ENCODE measurements at regions not wholly inside any gene's neighbourhood (a gene's known extent, or its start where the extent isn't known, plus 50 kb on each side); places are given as distances from the start of the nearest gene placed in this dataset.

DNA sequence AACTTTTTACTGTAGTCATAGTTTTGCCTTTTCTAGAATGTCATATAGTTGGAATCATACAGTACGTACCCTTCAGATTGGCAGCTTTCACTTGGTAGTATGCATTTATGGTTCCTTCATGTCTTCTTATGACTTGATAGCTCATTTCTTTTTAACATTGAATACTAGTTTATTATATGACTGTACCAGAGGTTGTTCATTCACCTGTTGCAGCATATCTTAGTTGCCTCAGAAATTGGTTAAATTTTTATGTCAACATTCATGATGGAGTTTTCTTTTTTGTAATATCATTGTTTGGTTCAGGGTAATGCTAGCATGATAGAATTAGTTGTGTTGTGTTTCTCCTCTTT lies 94.8 kb upstream of the CDK13 start:
- no peak for TF ChIP-seq TAF1 (IDR thresholded peaks at IDR 0.05; ENCODE audit: borderline replicate concordance, insufficient read depth, low read length)
- no peak for TF ChIP-seq POLR2AphosphoS5 (IDR thresholded peaks at IDR 0.05; ENCODE audit: low read depth, low read length)
- TF ChIP-seq, protein P1, sequence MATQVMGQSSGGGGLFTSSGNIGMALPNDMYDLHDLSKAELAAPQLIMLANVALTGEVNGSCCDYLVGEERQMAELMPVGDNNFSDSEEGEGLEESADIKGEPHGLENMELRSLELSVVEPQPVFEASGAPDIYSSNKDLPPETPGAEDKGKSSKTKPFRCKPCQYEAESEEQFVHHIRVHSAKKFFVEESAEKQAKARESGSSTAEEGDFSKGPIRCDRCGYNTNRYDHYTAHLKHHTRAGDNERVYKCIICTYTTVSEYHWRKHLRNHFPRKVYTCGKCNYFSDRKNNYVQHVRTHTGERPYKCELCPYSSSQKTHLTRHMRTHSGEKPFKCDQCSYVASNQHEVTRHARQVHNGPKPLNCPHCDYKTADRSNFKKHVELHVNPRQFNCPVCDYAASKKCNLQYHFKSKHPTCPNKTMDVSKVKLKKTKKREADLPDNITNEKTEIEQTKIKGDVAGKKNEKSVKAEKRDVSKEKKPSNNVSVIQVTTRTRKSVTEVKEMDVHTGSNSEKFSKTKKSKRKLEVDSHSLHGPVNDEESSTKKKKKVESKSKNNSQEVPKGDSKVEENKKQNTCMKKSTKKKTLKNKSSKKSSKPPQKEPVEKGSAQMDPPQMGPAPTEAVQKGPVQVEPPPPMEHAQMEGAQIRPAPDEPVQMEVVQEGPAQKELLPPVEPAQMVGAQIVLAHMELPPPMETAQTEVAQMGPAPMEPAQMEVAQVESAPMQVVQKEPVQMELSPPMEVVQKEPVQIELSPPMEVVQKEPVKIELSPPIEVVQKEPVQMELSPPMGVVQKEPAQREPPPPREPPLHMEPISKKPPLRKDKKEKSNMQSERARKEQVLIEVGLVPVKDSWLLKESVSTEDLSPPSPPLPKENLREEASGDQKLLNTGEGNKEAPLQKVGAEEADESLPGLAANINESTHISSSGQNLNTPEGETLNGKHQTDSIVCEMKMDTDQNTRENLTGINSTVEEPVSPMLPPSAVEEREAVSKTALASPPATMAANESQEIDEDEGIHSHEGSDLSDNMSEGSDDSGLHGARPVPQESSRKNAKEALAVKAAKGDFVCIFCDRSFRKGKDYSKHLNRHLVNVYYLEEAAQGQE (IDR thresholded peaks at IDR 0.05; ENCODE audit: insufficient read depth in 1 of 2, low read depth in 2 of 2, low read length in 2 of 2), result no peak

Data from PFSK-1 (cell line).